C1 segment of cervical spinal cord (tissue), 14 donors: ENCODE measurements at regions not wholly inside any gene's neighbourhood (a gene's known extent, or its start where the extent isn't known, plus 50 kb on each side); places are given as distances from the start of the nearest gene placed in this dataset.

Experiments used
- DNase-seq, 14 donors: peaks; one replicate each; lab custom pipeline; 2025; lab: John Stamatoyannopoulos, UW

GRCh38 chr2:861655-862354, 88.8 kb upstream of the SNTG2 start:
- DNase-seq, result no peak

DNA sequence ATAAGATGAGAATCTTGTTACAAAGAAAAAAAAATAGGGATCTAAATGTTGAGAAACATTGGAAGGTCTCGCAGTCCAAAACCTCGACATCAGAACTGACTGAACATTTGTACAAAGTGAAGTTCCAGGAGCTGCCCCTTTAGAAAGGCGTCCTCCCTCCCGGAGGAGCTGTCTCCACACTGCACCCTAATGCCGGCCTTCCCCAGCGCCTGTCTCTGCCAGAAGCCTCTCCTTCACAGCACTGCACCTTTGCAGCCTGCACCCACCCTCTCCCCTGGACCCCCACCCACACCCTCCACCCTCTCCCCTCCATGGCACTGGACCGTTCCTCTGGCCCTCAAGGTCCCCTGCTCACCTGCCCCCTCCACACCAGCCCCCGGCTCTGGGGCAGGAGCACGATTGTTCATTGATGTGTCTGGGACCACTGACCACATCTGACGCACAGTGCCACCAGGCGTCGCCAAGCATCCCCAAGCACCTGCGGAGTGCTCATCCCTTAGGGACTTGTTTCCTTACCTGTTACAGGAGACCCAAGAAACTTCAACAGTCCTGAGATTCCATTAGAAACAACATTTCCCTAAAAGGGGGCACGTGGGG, 90.3 kb upstream of the SNTG2 start:
- DNase-seq, result no peak

DNA sequence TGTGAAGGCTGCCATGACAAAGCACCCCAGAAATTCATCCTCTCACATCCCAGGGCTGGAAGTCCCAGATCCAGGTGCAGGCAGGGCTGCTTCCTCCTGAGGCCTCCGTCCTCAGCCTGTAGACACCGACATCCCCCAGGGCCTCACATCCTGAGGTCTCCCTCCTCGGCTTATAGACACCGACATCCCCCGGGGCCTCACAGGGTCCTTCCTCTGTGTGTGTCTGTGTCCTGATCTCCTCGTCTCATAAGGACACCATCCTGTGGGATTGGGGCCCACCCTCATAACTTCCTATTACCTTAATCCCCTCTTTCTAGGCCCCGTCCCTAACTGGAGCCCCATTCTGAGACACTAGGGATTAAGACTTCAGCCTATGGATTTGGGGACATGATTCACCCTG, 92.0 kb upstream of the SNTG2 start:
- no peak for DNase-seq

DNA sequence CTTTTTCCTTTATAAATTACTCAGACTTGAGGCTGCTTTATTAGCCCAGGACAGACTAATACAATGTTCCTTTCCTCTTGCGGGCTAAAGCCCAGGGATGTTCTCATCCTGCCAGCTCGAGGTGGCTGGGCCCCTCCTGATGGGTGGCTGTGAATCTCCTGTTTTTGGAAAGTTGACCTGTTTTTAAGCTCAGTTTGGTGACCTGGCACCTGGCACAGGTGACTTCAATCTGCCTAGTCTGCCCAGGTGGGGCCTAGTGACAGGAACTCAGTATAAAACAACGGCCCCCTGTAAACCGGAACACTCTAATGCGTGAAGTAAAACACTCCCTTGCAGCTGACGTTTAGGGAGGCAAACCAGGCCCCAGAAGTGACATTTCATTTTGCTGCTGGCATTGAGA, 92.7 kb upstream of the SNTG2 start:
- no peak for DNase-seq

GRCh38 chr2:857081-857480, 93.6 kb upstream of the SNTG2 start:
- no peak for DNase-seq

DNA sequence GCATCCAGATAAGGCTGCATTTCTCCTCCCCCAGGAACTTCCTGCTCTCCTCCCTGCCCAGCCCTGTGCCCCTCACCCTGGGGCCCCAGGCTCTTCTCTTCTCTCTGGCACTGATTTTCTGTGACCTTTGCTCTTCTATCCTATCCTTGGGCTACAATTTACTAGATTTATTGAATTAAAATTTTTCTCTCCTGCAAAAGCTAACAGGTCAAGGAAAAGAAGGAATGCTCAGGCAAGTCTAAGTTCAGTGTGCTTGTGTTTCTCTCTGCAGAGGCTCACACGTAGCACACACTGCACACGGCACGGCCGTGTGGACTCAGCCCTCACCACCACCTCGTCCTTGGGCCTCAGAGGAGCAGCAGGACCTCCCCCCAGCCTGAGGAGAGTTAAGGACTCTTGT, 94.2 kb upstream of the SNTG2 start:
- DNase-seq, result no peak

GRCh38 chr2:856041-856440, 94.6 kb upstream of the SNTG2 start:
- DNase-seq, result no peak

DNA sequence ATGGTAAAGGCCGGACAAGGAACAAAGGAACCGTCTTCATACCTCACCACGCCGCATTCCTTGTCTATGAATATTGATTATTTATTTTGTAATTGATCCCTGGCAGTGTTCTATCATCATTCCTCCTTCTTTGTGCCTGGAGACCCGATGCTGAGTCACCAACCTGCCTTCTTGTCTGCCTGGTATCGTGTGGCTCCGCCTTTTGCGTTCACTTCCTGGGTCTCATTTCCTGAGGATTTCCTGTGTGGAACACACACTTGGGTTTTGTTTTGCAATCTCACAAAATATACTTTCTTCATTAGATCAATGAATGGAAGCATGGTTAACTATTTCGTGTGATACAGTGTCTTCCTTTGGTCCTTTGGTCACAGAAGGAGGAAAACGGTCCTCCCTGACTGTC, 95.5 kb upstream of the SNTG2 start:
- no peak for DNase-seq

GRCh38 chr2:854460-854859, 96.2 kb upstream of the SNTG2 start:
- no peak for DNase-seq

- DNase-seq, result no peak
Measured at GRCh38 chr2:853203-853870, 97.3 kb upstream of the SNTG2 start.

DNA sequence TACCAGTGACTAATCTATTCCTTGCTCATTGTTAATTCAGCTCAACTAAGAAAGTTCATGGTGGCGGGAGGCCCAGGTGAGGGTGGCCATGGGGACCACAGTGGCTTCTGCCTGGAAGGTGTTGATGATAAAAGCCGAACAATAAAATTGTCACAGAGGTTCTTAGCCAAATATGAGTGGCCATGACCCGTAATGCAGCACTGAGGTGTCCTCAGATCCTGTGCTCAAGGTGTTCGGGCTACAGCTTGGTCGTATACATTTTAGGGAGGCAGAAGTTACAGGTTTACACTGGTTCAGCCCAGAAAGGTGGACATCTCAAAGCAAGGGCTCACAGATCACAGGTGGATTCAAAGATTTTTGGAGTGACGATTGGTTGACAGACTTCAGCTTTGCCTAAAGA, 98.5 kb upstream of the SNTG2 start:
- DNase-seq, result no peak

GRCh38 chr2:851680-852079, 99.0 kb upstream of the SNTG2 start:
- DNase-seq, result no peak

DNA sequence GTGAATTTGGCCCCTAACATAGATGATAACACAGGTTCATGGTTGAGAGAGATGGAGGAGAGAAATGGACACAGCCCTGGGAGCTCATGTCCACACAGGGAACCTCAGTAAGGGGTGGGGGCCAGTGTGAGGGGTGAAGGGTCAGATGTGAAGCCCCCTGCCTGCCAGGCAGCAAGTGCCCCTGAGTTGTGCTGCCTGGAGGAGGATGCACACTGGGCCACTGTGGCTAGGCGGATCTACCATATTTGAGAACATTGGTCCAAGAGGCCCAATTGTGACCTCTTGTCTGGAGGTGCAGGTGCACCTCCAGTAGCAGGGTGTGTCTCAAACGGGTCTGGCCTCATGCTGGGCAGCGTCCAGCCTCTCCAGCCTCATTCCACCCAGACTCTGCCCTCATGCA, 99.6 kb upstream of the SNTG2 start:
- no peak for DNase-seq

- no peak for DNase-seq
Measured at GRCh38 chr2:850429-850828, 100.2 kb upstream of the SNTG2 start.

DNA sequence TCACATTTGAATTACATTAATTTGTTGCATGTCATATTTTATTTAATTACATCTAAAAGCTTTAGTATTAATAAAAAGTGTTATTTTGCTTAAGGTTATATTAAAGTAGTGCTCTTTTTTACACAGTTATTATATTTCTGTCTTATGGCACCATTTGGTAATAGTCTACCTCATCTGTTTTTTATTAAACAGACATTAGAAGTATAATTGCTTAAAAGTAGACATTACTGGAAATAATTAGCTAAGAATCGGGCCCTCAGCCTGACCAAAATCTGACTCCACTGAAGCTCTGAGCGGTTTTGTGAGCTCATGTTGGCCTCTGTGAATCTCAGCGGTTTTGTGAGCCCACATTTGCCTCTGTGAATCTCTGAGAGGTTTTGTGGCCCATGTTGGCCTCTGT, 102.5 kb upstream of the SNTG2 start:
- no peak for DNase-seq

- no peak for DNase-seq
Measured at GRCh38 chr2:847669-848068, 103.0 kb upstream of the SNTG2 start.

DNA sequence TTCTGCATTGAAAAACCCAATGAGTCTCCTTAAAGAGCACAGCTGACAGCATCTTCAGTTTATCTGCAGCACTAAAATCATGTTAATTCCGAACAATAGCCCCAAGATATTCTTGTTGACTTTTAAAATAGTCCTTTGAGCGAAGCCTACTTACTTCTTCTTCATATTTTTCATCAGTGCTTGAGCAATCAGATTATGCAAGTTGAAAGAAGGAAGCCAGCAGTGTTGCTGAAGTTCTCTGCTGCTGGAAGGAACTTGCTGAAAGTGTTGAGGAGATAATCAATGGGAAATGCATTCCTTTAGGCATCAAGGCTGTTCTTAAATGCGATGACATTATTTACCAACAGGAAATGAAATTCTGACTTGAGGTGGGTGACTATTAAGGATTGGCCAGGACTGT, 105.9 kb upstream of the SNTG2 start:
- no peak for DNase-seq

DNA sequence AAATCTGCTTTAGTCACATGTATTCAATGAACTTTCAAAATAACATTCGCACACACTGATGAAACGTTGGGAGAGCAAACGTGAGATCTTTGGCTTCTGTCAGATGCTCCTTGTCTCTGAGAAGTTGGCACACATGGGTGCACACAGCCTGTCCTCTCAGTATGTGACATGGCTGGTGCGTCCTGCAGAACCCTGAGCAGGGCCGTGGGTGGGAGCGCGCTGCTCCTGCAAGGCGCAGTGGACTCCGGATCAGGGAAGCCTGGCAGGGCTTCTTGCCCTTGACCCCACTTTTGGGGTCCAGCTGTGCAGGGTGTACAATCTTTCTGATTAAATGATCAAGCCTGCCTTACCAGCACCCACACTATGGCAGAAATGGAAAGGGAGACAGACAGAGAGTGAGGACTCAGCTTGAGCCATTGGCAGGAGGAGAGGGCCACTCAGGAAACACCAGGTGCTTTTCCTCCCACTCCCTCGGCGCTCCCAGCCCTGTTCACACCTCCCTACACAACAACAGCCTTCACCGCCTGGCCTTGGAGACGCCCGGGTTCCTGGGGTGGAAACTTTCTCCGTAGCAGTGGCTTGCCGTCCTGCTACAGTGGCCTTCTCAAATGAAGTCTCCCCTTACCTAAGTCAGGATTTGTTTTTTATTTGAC, 108.4 kb upstream of the SNTG2 start:
- no peak for DNase-seq

DNA sequence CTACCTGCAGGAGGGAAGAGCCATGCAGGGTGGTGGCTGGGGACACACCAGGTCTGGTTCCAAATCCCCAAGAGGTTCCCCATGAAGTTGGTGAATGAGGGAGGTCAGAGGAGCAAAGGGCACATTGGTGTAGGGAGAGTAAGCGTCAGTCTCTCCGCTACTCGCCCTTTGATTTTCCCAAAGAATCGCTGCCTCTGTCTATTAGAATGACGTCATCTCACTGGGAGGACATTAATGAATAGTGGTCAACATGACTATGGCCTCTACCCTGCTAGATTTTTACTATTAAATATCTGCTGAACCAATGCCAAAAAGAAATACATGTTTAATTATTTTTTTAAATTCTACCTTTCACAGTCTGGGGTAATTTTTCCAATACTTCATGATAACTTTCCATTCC, 109.6 kb upstream of the SNTG2 start:
- DNase-seq, result no peak

DNA sequence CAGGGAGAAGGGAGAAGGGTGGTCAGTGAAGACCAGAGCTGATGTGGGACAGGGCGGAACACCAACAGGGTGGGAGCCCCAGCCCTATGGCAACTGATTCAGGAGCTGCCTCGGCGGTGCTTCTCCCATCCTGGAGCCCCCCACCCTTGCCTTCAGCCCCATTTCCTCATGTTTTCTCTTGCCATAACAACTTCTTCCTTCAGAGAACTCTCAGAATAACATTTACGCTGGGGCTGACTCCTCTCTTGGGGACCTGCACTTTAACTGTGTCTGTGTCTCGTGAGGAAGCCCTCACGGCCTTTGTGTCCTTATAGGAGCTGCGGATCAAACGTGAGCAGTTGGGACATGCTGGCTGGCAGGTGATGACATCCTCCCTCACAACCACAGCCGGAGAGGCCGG, 116.4 kb upstream of the SNTG2 start:
- DNase-seq, result no peak

DNA sequence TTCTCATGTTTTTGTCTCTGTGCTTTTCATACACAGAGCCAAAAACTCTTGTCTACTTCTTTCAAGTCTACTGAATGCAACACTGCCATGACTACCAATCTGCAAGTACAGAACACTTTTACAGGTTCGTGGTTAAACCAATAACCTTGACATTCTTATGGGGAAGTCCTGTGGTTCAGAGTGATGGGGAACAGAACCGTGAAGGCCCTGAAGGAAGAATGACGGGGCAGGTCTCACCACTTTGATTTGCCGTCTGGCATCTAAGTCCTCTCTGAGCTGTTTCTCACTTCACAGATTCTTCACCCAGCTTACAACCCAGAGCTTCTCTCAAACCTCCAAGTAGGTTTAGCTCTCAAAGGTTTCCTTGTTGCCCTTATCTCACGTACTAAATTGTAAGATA, 117.5 kb upstream of the SNTG2 start:
- DNase-seq, result no peak

GRCh38 chr2:832635-833034, 118.0 kb upstream of the SNTG2 start:
- DNase-seq, result no peak

DNA sequence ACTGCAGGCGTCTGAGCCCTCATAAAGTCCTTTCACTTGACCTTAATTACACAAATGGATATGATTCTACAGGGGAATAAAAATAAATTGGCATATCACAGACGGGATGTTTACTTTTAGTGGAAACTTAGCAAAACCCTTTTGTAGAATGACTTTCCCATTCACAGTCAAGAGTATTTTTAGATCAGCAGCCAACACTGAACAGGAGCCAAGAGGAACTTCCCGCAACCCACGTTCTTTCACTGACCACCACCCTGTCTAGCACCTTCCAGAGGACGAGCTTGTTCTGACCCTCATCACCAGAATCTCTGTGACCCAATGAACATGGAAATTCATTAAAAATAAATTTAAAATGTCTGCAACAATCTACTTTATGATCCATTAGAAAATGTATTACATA, 119.0 kb upstream of the SNTG2 start:
- no peak for DNase-seq
